CD4-positive, CD25-positive, alpha-beta regulatory T cell (primary cell): ENCODE measurements at regions not wholly inside any gene's neighbourhood (a gene's known extent, or its start where the extent isn't known, plus 50 kb on each side); places are given as distances from the start of the nearest gene placed in this dataset.

Source experiments
- ATAC-seq, 2 donors: fragments of 150-1000 bp; cut with Tn5 transposase; one replicate each; pipeline ENCODE4 v1.10.0; 2021; ENCODE audit warnings: low read depth in 2 of 2, moderate number of reproducible peaks in 2 of 2, moderate library complexity in 1 of 2
- DNase-seq, 3 donors: peaks; one replicate each; pipeline versions ENCODE4 v3.0.0 to v3.0.0-alpha.2; 2012 to 2022; ENCODE audit warnings: mixed read lengths in 1 of 3
- H3K27ac ChIP-seq: one replicate; pipeline ENCODE4 v1.7.0; 2013; ENCODE audit warnings: mild to moderate bottlenecking, low read length; ENCODE audit not compliant: insufficient read depth, poor library complexity, severe bottlenecking
- H3K27me3 ChIP-seq: one replicate; pipeline ENCODE4 v1.7.0; 2013; ENCODE audit warnings: low read length; ENCODE audit not compliant: control insufficient read depth, insufficient read depth
- H3K36me3 ChIP-seq: one replicate; pipeline ENCODE4 v1.7.0; 2013; ENCODE audit warnings: mild to moderate bottlenecking, low read length, moderate library complexity; ENCODE audit not compliant: control insufficient read depth, insufficient read depth
- H3K4me1 ChIP-seq: 2 replicates; pipeline ENCODE4 v1.7.0; 2013; ENCODE audit warnings: mild to moderate bottlenecking, low read length; ENCODE audit not compliant: insufficient read depth, control insufficient read depth, poor library complexity, severe bottlenecking
- H3K4me3 ChIP-seq: one replicate; pipeline ENCODE4 v1.7.0; 2013; ENCODE audit warnings: low read depth, mild to moderate bottlenecking, low read length, moderate library complexity
- H3K9me3 ChIP-seq, 2 experiments: 1 replicate in 1 of 2; 2 replicates in 1 of 2; pipeline ENCODE4 v1.7.0; 2013; ENCODE audit warnings: low read length in 2 of 2, mild to moderate bottlenecking in 1 of 2, moderate library complexity in 1 of 2; ENCODE audit not compliant: control insufficient read depth in 2 of 2
- H3K27ac Mint-ChIP-seq, 3 donors: one replicate each; pipeline ENCODE4 v1.8.0; 2020 to 2022; ENCODE audit warnings: mild to moderate bottlenecking in 3 of 3, mixed read lengths in 3 of 3, moderate library complexity in 2 of 3
- H3K27me3 Mint-ChIP-seq: one replicate; pipeline ENCODE4 v1.8.0; 2022; ENCODE audit warnings: mild to moderate bottlenecking, mixed read lengths
- H3K36me3 Mint-ChIP-seq: one replicate; pipeline ENCODE4 v1.8.0; 2020; ENCODE audit warnings: mixed read lengths
- H3K4me1 Mint-ChIP-seq, 4 donors: one replicate each; pipeline ENCODE4 v1.8.0; 2020 to 2022; ENCODE audit warnings: mixed read lengths in 4 of 4, mild to moderate bottlenecking in 1 of 4
- H3K4me3 Mint-ChIP-seq, 4 donors: one replicate each; pipeline ENCODE4 v1.8.0; 2020 to 2022; ENCODE audit warnings: mild to moderate bottlenecking in 4 of 4, mixed read lengths in 4 of 4, moderate library complexity in 3 of 4
- H3K9me3 Mint-ChIP-seq, 7 donors: one replicate each; pipeline ENCODE4 v1.8.0; 2020 to 2022; ENCODE audit warnings: mixed read lengths in 7 of 7, mild to moderate bottlenecking in 3 of 7, moderate library complexity in 2 of 7

DNA sequence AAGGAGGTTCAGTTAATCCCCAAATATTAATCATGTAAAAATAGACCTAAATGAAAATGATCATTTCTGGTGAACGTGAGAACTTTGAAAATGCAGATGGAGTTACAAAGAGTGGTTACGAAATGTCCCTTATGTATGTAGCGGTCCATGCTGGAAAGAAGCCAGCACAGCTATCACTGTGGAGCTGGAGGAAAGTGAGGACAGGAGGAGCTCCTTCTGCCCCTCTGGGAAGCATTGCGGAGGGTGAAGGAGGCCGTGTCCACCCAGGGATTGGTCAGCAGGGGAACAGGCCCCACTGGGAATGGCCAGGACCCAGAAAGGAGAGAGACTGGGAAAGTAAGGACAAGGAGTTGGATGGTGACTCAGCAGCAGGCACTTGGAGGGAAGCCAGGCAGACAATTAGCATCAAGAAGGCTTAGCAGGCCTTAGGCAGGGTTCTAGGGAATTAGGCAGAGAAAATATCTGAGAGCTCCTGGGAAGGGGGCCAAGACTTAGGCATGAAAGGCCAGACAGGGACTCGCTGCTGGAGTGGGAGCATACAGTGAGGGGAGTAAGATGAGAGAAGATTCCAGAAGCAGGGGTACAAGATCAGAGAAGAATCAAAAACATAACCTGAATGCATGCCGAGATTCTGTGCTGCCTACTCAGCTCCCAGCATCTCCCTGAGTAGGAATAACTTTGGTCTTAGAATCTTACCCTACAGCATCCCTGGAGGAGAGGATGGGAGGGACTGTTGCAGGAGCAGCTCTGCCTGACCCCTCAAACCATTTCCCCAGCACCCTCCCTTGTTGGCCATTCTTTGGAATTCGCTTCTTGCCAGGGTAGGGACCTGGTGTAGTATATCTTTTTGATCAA, 171.0 kb upstream of the UMPS start:
- no peak overlapping the region for H3K4me3 Mint-ChIP-seq
- no peaks in the 10 kb centered on the region for H3K9me3 Mint-ChIP-seq
- ATAC-seq: no peak

DNA sequence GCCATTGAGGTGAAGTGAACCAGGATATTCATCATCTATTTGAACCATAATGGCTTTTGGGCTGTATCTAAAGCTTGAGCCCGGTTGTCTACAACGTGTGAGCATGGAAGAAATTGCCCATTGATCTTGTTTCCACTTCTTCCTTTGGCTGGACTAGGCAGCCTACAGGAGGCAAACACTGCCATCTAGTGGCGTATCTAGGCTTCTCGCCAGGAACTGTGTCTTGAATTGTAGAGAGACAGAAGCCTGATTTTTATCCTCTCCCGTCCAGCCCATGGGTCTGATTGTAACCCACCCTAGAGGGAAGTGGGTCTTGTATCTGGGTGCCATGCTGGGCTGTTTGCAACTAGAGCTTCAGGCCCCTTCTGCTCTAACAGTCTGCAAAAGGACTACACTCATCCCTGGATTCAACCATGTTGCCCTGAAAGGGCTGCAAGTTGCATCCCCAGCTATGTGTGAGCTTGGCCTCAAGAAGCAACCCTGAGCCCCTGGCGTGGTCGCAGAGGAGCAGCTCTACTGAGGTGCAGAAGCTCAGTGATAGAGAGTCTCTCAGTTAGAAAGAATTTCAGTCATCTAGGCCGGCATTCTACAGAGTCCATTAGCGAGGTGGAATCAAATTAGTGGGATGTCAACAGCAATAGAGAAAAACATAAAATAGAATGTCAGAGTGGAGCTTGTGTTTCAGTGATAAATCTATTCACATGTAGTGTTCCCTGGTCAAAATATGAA, 170.2 kb upstream of the UMPS start:
- Mint-ChIP-seq H3K9me3 (no peaks in the 10 kb centered on the region), H3K36me3 (no peaks in the 10 kb centered on the region), H3K27me3 (peaks cover 24% of the 10 kb centered on the region), H3K27ac (no peak overlapping the region), H3K4me3 (no peak overlapping the region), H3K4me1 (peaks cover 0 to 3% (median 0%) of the 10 kb centered on the region in 4 donors)
- H3K27me3 ChIP-seq: peaks cover 8% of the 10 kb centered on the region
- no peak overlapping the region for H3K4me3 ChIP-seq
- H3K9me3 ChIP-seq: no peaks in the 10 kb centered on the region
- no peaks in the 10 kb centered on the region for H3K4me1 ChIP-seq
- H3K27ac ChIP-seq: no peak overlapping the region
- DNase-seq (peak; percentile 16 to 69 (median 50)), ATAC-seq (peak; percentile 61 to 65)
- H3K36me3 ChIP-seq: no peaks in the 10 kb centered on the region

More for the DNA sequence above, 171.0 kb upstream of the UMPS start:
- Histone ChIP-seq H3K27ac (no peak overlapping the region), H3K9me3 (no peaks in the 10 kb centered on the region), H3K27me3 (peaks cover 12% of the 10 kb centered on the region), H3K36me3 (no peaks in the 10 kb centered on the region), H3K4me1 (no peaks in the 10 kb centered on the region), H3K4me3 (no peak overlapping the region)
- peaks cover 23% of the 10 kb centered on the region for H3K27me3 Mint-ChIP-seq
- no peaks in the 10 kb centered on the region for H3K4me1 Mint-ChIP-seq
- no peak for DNase-seq
- H3K27ac Mint-ChIP-seq: no peak overlapping the region
- no peaks in the 10 kb centered on the region for H3K36me3 Mint-ChIP-seq

DNA sequence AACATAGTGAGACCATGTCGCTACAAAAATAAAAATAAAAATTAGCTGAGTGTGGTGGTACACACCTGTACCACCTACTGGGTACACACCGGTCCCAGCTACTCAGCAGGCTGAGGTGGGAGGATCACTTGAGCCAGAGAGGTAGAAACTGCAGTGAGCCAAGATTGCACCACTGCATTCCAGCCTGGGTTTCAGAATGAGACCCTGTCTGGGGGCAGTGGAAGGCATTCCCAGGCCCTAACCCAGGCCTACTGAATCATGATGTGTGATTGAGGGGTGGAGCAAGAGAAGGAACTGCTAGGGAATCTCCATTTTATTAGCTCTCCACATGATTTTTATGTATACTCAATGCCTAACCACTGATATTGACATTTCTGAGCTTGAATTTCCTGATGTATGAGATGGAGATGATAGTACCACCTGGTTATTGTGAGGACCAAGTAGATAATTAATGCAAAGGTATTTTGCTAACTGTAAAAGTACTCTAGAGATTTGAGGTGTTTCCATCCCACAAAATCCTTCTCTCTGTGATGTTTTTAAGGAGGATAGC, 169.5 kb upstream of the UMPS start:
- no peaks in the 10 kb centered on the region for H3K36me3 ChIP-seq

DNA sequence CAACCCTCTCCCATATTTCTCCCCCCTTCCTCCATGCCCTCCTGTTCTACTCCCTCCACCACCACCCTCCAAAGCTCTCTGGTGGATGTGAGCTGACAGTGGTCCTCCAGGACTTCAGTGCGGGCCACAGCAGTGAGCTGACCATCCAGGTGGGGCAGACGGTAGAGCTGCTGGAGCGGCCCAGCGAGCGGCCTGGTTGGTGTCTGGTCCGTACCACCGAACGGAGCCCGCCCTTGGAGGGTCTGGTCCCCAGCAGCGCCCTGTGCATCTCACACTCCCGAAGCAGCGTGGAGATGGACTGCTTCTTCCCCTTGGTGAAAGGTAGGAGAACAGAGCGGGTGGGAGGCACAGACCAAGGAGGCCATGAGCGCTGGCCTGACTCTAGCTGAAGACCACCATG, 167.5 kb upstream of the UMPS start:
- peaks cover 12% of the 10 kb centered on the region for H3K27me3 Mint-ChIP-seq
- no peak overlapping the region for H3K4me3 Mint-ChIP-seq

More for the DNA sequence above, 169.5 kb upstream of the UMPS start:
- H3K27ac Mint-ChIP-seq: no peak overlapping the region
- Histone ChIP-seq H3K4me1 (no peaks in the 10 kb centered on the region), H3K27me3 (peaks cover 8% of the 10 kb centered on the region), H3K9me3 (no peaks in the 10 kb centered on the region), H3K4me3 (no peak overlapping the region), H3K27ac (no peak overlapping the region)
- H3K4me3 Mint-ChIP-seq: no peak overlapping the region
- DNase-seq (no peak), ATAC-seq (no peak)
- H3K4me1 Mint-ChIP-seq: peaks cover 0 to 5% (median 0%) of the 10 kb centered on the region in 4 donors
- no peaks in the 10 kb centered on the region for H3K9me3 Mint-ChIP-seq
- H3K36me3 Mint-ChIP-seq: no peaks in the 10 kb centered on the region
- H3K27me3 Mint-ChIP-seq: peaks cover 21% of the 10 kb centered on the region

DNA sequence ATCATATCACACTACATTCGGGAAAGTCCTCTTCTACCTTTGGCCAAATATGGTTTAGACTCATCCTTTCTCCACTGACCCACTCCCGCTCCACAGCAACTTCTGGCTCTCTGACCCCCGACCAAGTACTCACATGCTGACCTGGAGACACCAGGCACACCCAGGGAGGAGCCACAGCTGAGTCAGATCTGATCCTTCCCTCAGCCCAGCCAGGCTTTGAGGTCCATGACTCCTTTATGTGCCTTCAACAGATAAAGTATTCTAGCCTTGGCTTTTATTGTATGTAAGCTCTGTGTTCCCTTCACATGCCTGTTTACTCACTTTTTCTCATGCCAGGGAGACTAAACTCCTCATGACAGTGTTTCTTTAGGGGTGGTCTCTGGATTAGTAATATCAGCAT, 166.9 kb upstream of the UMPS start:
- H3K27ac Mint-ChIP-seq: no peak overlapping the region
- peaks cover 3% of the 10 kb centered on the region for H3K27me3 ChIP-seq
- ATAC-seq: no peak
- no peak overlapping the region for H3K27ac ChIP-seq
- DNase-seq: no peak
- H3K36me3 Mint-ChIP-seq: no peaks in the 10 kb centered on the region
- no peaks in the 10 kb centered on the region for H3K9me3 Mint-ChIP-seq
- no peaks in the 10 kb centered on the region for H3K9me3 ChIP-seq
- H3K4me1 ChIP-seq: no peaks in the 10 kb centered on the region
- no peak overlapping the region for H3K4me3 Mint-ChIP-seq
- H3K4me1 Mint-ChIP-seq: peaks cover 0 to 5% (median under 1%) of the 10 kb centered on the region in 4 donors
- H3K4me3 ChIP-seq: no peak overlapping the region
- peaks cover 10% of the 10 kb centered on the region for H3K27me3 Mint-ChIP-seq
- no peaks in the 10 kb centered on the region for H3K36me3 ChIP-seq

More for the DNA sequence above, 167.5 kb upstream of the UMPS start:
- H3K36me3 Mint-ChIP-seq: no peaks in the 10 kb centered on the region
- peaks cover 0 to 5% (median under 1%) of the 10 kb centered on the region in 4 donors for H3K4me1 Mint-ChIP-seq
- DNase-seq: no peak
- no peaks in the 10 kb centered on the region for H3K9me3 ChIP-seq
- no peaks in the 10 kb centered on the region for H3K4me1 ChIP-seq
- ATAC-seq: no peak
- H3K27ac ChIP-seq: no peak overlapping the region
- H3K27me3 ChIP-seq: peaks cover 4% of the 10 kb centered on the region
- no peak overlapping the region for H3K4me3 ChIP-seq
- H3K36me3 ChIP-seq: no peaks in the 10 kb centered on the region
- peak overlapping the region in 2 of 3 donors; percentile 36 to 86 for H3K27ac Mint-ChIP-seq
- no peaks in the 10 kb centered on the region for H3K9me3 Mint-ChIP-seq

DNA sequence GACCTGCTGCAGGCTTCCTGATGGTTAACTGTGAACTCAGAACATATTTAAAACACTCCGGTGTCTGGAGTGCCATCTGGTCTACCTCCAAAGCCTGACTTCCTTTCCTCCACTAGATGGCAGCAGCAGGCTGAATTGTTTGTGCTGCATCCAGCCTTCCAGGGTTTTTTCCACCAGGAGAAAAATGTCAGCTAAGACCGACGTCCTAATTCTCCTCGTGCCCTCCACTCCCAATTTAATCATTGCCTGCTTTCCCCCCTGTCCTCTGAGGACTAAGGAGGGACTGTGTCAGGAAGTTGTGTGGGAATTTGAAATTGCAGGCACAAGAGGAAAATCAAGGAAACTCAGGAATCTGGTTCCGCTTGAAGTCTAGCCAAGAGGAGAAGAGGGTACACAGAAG, 165.2 kb upstream of the UMPS start:
- DNase-seq (peak; percentile 29 to 55 (median 49)), ATAC-seq (peak in 1 of 2 donors; percentile 45)
- no peaks in the 10 kb centered on the region for H3K27me3 ChIP-seq
- Mint-ChIP-seq H3K27ac (no peak overlapping the region), H3K9me3 (no peaks in the 10 kb centered on the region), H3K27me3 (peaks cover 11% of the 10 kb centered on the region), H3K4me3 (no peak overlapping the region), H3K4me1 (peaks cover 0 to 5% (median under 1%) of the 10 kb centered on the region in 4 donors), H3K36me3 (no peaks in the 10 kb centered on the region)
- H3K27ac ChIP-seq: no peak overlapping the region
- no peaks in the 10 kb centered on the region for H3K9me3 ChIP-seq
- no peaks in the 10 kb centered on the region for H3K36me3 ChIP-seq
- no peak overlapping the region for H3K4me3 ChIP-seq
- no peaks in the 10 kb centered on the region for H3K4me1 ChIP-seq

DNA sequence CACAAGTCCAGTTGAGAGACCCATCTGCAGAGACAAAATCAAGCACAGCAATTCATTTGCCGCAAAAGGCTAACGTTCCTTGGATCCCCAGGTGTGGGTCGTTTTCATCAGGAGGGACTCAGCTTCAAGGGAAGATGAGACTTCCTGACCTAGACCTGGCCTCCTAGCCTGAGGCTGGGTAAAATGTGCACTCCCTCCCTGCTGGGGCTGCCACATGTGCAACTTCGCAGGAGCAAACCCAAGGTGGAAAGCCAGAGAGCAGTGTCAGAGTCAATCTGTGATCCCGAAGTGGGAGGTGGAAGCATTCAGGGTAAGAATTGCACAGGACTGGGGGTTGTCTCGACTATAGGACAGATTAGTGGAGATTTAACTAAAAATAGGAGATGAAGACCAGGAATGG, 164.7 kb upstream of the UMPS start:
- no peaks in the 10 kb centered on the region for H3K36me3 Mint-ChIP-seq
- ATAC-seq: no peak
- Histone ChIP-seq H3K9me3 (no peaks in the 10 kb centered on the region), H3K4me1 (no peaks in the 10 kb centered on the region), H3K27ac (no peak overlapping the region), H3K27me3 (no peaks in the 10 kb centered on the region), H3K4me3 (no peak overlapping the region), H3K36me3 (no peaks in the 10 kb centered on the region)
- no peak for DNase-seq
- peak overlapping the region in 1 of 3 donors; percentile 69 for H3K27ac Mint-ChIP-seq
- no peaks in the 10 kb centered on the region for H3K9me3 Mint-ChIP-seq
- peaks cover 11% of the 10 kb centered on the region for H3K27me3 Mint-ChIP-seq
- no peak overlapping the region for H3K4me3 Mint-ChIP-seq
- peaks cover 0 to 5% (median under 1%) of the 10 kb centered on the region in 4 donors for H3K4me1 Mint-ChIP-seq
